ENCODE measurements at regions not wholly inside any gene's neighbourhood (a gene's known extent, or its start where the extent isn't known, plus 50 kb on each side); places are given as distances from the start of the nearest gene placed in this dataset.

DNA sequence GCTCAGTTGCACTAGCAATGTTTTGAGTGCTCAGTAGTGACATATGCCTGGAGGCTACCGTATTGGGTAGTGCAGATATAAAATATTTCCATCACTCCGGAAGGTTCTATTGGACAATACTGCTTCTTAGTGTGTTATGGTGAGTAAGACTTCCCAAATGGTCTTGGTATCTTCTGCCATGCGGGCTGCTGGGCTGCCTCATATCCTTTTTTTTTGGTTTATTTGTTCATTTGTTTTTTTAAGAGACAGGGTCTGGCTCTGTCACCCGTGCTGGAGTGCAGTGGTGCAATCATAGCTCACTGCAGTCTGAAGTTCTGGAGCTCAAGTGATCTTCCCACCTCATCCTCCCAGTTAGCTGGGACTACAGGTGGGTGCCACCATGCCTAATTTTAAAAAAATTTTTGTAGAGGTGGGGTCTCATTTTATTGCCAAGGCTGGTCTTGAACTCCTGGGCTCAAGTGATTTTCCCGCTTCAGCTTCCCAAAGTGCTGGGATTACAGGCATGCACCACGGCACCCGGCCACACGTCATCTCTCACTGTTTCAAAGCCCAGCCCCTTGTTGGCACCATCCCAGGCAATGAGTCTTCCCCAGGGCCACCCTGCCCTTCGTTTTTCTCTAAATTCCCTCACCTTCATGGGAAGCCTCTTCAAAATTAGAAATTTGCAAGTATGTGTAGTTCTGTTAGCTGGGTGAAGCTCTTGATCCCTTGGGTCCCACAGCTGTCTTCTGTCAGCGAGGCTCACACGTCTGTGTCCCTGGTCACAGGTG, 111.0 kb upstream of the KLF14 start:
- no peak overlapping the region for H3K4me3 Mint-ChIP-seq
- ChIA-PET POLR2A (no interaction called here), CTCF (no interaction called here)
- no peaks in the 10 kb centered on the region; the same call in 1 of the 2 replicates for H3K27me3 Mint-ChIP-seq (ENCODE audit: low read depth)
- no peaks in the 10 kb centered on the region for H3K4me1 Mint-ChIP-seq
- ATAC-seq (no peak), DNase-seq (ENCODE audit: low spot score) (no peak)
- TF ChIP-seq NR2C2 (CRISPR knock-in tag; IDR thresholded peaks at IDR 0.05), result no peak
- TF ChIP-seq USF1 (CRISPR knock-in tag; IDR thresholded peaks at IDR 0.05), result no peak
- TF ChIP-seq, protein P1, sequence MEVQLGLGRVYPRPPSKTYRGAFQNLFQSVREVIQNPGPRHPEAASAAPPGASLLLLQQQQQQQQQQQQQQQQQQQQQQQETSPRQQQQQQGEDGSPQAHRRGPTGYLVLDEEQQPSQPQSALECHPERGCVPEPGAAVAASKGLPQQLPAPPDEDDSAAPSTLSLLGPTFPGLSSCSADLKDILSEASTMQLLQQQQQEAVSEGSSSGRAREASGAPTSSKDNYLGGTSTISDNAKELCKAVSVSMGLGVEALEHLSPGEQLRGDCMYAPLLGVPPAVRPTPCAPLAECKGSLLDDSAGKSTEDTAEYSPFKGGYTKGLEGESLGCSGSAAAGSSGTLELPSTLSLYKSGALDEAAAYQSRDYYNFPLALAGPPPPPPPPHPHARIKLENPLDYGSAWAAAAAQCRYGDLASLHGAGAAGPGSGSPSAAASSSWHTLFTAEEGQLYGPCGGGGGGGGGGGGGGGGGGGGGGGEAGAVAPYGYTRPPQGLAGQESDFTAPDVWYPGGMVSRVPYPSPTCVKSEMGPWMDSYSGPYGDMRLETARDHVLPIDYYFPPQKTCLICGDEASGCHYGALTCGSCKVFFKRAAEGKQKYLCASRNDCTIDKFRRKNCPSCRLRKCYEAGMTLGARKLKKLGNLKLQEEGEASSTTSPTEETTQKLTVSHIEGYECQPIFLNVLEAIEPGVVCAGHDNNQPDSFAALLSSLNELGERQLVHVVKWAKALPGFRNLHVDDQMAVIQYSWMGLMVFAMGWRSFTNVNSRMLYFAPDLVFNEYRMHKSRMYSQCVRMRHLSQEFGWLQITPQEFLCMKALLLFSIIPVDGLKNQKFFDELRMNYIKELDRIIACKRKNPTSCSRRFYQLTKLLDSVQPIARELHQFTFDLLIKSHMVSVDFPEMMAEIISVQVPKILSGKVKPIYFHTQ (CRISPR knock-in tag; IDR thresholded peaks at IDR 0.05), result no peak
- TF ChIP-seq, protein P2, sequence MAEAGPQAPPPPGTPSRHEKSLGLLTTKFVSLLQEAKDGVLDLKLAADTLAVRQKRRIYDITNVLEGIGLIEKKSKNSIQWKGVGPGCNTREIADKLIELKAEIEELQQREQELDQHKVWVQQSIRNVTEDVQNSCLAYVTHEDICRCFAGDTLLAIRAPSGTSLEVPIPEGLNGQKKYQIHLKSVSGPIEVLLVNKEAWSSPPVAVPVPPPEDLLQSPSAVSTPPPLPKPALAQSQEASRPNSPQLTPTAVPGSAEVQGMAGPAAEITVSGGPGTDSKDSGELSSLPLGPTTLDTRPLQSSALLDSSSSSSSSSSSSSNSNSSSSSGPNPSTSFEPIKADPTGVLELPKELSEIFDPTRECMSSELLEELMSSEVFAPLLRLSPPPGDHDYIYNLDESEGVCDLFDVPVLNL (CRISPR knock-in tag; IDR thresholded peaks at IDR 0.05; ENCODE audit: borderline replicate concordance, low read depth), result no peak
- TF ChIP-seq NR1H2 (CRISPR knock-in tag; IDR thresholded peaks at IDR 0.05), result no peak
- TF ChIP-seq ZNF138 (CRISPR knock-in tag; conservative IDR thresholded peaks at IDR 0.05), result no peak
- no peak for TF ChIP-seq ZBTB21 (CRISPR knock-in tag; IDR thresholded peaks at IDR 0.05; ENCODE audit: borderline replicate concordance)
- no peak for TF ChIP-seq SMAD4 (CRISPR knock-in tag; IDR thresholded peaks at IDR 0.05)
- TF ChIP-seq, protein P3, sequence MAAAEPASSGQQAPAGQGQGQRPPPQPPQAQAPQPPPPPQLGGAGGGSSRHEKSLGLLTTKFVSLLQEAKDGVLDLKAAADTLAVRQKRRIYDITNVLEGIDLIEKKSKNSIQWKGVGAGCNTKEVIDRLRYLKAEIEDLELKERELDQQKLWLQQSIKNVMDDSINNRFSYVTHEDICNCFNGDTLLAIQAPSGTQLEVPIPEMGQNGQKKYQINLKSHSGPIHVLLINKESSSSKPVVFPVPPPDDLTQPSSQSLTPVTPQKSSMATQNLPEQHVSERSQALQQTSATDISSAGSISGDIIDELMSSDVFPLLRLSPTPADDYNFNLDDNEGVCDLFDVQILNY (CRISPR knock-in tag; IDR thresholded peaks at IDR 0.05), result no peak
- no peak for TF ChIP-seq MLX (CRISPR knock-in tag; IDR thresholded peaks at IDR 0.05)
- no peak for TF ChIP-seq ETV6 (CRISPR knock-in tag; IDR thresholded peaks at IDR 0.05)
- TF ChIP-seq KAT7 (CRISPR knock-in tag; IDR thresholded peaks at IDR 0.05; ENCODE audit: borderline replicate concordance), result no peak
- TF ChIP-seq GABPB1 (CRISPR knock-in tag; IDR thresholded peaks at IDR 0.05), result no peak
- TF ChIP-seq ZNF121 (CRISPR knock-in tag; IDR thresholded peaks at IDR 0.05), result no peak
- TF ChIP-seq MYBL2 (CRISPR knock-in tag; IDR thresholded peaks at IDR 0.05), result no peak
- no peak for TF ChIP-seq ATF2 (CRISPR knock-in tag; IDR thresholded peaks at IDR 0.05; ENCODE audit: borderline replicate concordance, low read depth)
- H3K27ac Mint-ChIP-seq, result no peak overlapping the region
- peaks cover 4% of the 10 kb centered on the region; the same call in 1 of the 2 replicates for H3K9me3 Mint-ChIP-seq
- no peaks in the 10 kb centered on the region for H3K36me3 Mint-ChIP-seq

DNA sequence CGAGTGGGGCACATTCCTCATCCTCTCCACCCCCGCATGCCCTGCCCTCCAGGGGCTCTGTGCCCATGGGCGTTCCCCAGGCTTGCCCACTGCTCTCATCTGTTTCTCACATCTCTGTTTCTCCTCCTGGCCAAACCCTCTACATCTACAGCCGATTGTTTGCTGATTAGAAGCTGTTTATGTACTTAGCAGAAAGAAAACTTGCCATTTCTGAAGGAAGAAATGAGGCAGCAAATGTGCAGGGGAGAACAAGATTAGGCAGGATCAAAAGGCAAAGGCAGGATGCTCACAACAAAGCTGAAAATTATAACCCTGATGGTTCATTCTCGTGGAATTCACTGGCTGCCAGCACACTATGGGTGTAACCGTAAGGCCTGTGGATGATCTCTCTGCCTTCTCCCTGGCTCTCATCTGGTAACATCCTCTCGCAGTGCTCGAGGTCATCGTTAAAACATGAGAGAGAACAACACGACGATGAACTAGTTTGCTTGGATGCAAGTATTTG, 111.6 kb upstream of the KLF14 start:
- Mint-ChIP-seq H3K36me3 (no peaks in the 10 kb centered on the region), H3K4me1 (no peaks in the 10 kb centered on the region), H3K27ac (no peak overlapping the region), H3K4me3 (no peak overlapping the region), H3K27me3 (ENCODE audit: low read depth) (no peaks in the 10 kb centered on the region; the same call in 1 of the 2 replicates), H3K9me3 (peaks cover 4% of the 10 kb centered on the region; the same call in 1 of the 2 replicates)
- ATAC-seq, result no peak
- POLR2A ChIA-PET, result no interaction called here
- no peak for DNase-seq (ENCODE audit: low spot score)
- CTCF ChIA-PET, result no interaction called here
- TF ChIP-seq RELA (CRISPR knock-in tag; IDR thresholded peaks at IDR 0.05; ENCODE audit: borderline replicate concordance) (no peak), ZNF396 (CRISPR knock-in tag; IDR thresholded peaks at IDR 0.05; ENCODE audit: borderline replicate concordance) (no peak), NR2C2 (CRISPR knock-in tag; IDR thresholded peaks at IDR 0.05) (no peak), GABPB1 (CRISPR knock-in tag; IDR thresholded peaks at IDR 0.05) (no peak), ZNF423 (CRISPR knock-in tag; IDR thresholded peaks at IDR 0.05) (no peak), ESRRA (CRISPR knock-in tag; IDR thresholded peaks at IDR 0.05; ENCODE audit: borderline replicate concordance) (no peak), ZNF263 (CRISPR knock-in tag; IDR thresholded peaks at IDR 0.05; ENCODE audit: low read depth) (no peak), ZNF317 (CRISPR knock-in tag; IDR thresholded peaks at IDR 0.05; ENCODE audit: borderline replicate concordance, low read depth) (no peak), TEAD1 (CRISPR knock-in tag; IDR thresholded peaks at IDR 0.05) (no peak), IRF2 (CRISPR knock-in tag; IDR thresholded peaks at IDR 0.05; ENCODE audit: borderline replicate concordance, low read depth) (no peak), ATF2 (CRISPR knock-in tag; IDR thresholded peaks at IDR 0.05; ENCODE audit: borderline replicate concordance, low read depth) (no peak), FOXK1 (CRISPR knock-in tag; IDR thresholded peaks at IDR 0.05) (no peak), NFATC4 (CRISPR knock-in tag; IDR thresholded peaks at IDR 0.05) (no peak)

All from WTC11 (cell line).